HG03521 (cell line): ENCODE measurements at regions not wholly inside any gene's neighbourhood (a gene's known extent, or its start where the extent isn't known, plus 50 kb on each side); places are given as distances from the start of the nearest gene placed in this dataset.
"Not testable (repeated sequence)": the region's sequence is repeated elsewhere in the genome, so short reads cannot be mapped to it uniquely, and the experiment has no call there.

Source experiments
- ATAC-seq: cut with Tn5 transposase; IDR thresholded peaks from one replicate; pipeline ENCODE4 v1.9.1; 2021; ENCODE audit warnings: mild to moderate bottlenecking, moderate library complexity; ENCODE audit not compliant: unreplicated experiment

GRCh38 chr5:143594902-143595818, 191.7 kb upstream of the NR3C1 start:
- ATAC-seq: no peak

GRCh38 chr5:143593723-143594122, 190.2 kb upstream of the NR3C1 start:
- ATAC-seq: no peak

- peak; percentile 73 for ATAC-seq
These were observed 189.2 kb upstream of the NR3C1 start for GRCh38 chr5:143592648-143593047.

GRCh38 chr5:143588933-143589662, 185.6 kb upstream of the NR3C1 start:
- ATAC-seq: no peak

- not testable (repeated sequence) for ATAC-seq
These were observed 184.6 kb upstream of the NR3C1 start for GRCh38 chr5:143588121-143588520.

- no peak for ATAC-seq
These were observed 183.4 kb upstream of the NR3C1 start for GRCh38 chr5:143586781-143587362.

- no peak for ATAC-seq
These were observed 182.5 kb upstream of the NR3C1 start for GRCh38 chr5:143585970-143586369.

GRCh38 chr5:143583409-143583808, 179.9 kb upstream of the NR3C1 start:
- ATAC-seq: no peak

- no peak for ATAC-seq
These were observed 179.4 kb upstream of the NR3C1 start for GRCh38 chr5:143582869-143583268.

GRCh38 chr5:143582176-143582575, 178.7 kb upstream of the NR3C1 start:
- ATAC-seq: no peak

GRCh38 chr5:143581649-143582048, 178.2 kb upstream of the NR3C1 start:
- ATAC-seq: no peak

- ATAC-seq: no peak
These were observed 177.7 kb upstream of the NR3C1 start for GRCh38 chr5:143581147-143581546.

- ATAC-seq: no peak
These were observed 173.4 kb upstream of the NR3C1 start for GRCh38 chr5:143576711-143577484.

- ATAC-seq: no peak
These were observed 171.8 kb upstream of the NR3C1 start for GRCh38 chr5:143575286-143575685.

- ATAC-seq: no peak
These were observed 170.8 kb upstream of the NR3C1 start for GRCh38 chr5:143574236-143574635.

GRCh38 chr5:143573568-143574170, 170.2 kb upstream of the NR3C1 start:
- peak; percentile 44 for ATAC-seq

- ATAC-seq: no peak
These were observed 169.2 kb upstream of the NR3C1 start for GRCh38 chr5:143572671-143573070.

- ATAC-seq: no peak
These were observed 168.4 kb upstream of the NR3C1 start for GRCh38 chr5:143571642-143572624.

- ATAC-seq: no peak
These were observed 167.5 kb upstream of the NR3C1 start for GRCh38 chr5:143570989-143571388.
